Uterus (tissue), 2 donors: ENCODE measurements at regions not wholly inside any gene's neighbourhood (a gene's known extent, or its start where the extent isn't known, plus 50 kb on each side); places are given as distances from the start of the nearest gene placed in this dataset.

Experiments used
- POLR2A ChIP-seq, 2 donors: fragments of 450-650 bp; IDR thresholded peaks; one replicate each; pipeline ENCODE4 v1.6.1; 2016; ENCODE audit warnings: antibody characterized with exemption in 2 of 2, mild to moderate bottlenecking in 1 of 2, moderate library complexity in 1 of 2
- TF ChIP-seq, protein P1 (sequence below), 4 experiments: fragments of 200-600 bp in 2 of 4; fragments of 450-650 bp in 2 of 4; sonication (generic) in 2 of 4; IDR thresholded peaks; one replicate each; pipeline ENCODE4 v1.5.1; 2016 to 2019; ENCODE audit warnings: antibody characterized with exemption in 4 of 4, mild to moderate bottlenecking in 2 of 4, moderate library complexity in 1 of 4

DNA sequence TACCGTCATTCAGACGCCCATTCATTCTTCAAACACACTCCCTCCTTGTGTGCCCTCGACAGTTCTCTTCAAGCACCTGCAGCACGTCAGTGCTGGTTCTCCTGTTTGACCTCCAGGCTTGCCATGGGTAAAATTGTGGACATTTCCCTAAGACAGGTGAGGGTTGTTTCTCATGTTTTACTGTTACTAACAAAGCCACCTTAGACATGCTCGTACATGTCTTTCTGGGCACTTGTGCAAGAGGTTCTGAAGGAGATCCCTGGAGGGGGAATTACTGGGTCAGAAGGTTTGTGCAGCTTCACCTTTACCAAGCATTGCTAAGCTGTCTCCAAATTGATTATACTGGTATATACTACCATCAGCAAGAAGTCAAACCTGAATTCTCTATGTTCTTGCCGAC is 189.7 kb upstream of the TMEM45B start:
- TF ChIP-seq, protein P1, sequence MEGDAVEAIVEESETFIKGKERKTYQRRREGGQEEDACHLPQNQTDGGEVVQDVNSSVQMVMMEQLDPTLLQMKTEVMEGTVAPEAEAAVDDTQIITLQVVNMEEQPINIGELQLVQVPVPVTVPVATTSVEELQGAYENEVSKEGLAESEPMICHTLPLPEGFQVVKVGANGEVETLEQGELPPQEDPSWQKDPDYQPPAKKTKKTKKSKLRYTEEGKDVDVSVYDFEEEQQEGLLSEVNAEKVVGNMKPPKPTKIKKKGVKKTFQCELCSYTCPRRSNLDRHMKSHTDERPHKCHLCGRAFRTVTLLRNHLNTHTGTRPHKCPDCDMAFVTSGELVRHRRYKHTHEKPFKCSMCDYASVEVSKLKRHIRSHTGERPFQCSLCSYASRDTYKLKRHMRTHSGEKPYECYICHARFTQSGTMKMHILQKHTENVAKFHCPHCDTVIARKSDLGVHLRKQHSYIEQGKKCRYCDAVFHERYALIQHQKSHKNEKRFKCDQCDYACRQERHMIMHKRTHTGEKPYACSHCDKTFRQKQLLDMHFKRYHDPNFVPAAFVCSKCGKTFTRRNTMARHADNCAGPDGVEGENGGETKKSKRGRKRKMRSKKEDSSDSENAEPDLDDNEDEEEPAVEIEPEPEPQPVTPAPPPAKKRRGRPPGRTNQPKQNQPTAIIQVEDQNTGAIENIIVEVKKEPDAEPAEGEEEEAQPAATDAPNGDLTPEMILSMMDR (IDR thresholded peaks at IDR 0.05), result no peak
- no peak for TF ChIP-seq POLR2A (IDR thresholded peaks at IDR 0.05)
